ENCODE measurements at regions not wholly inside any gene's neighbourhood (a gene's known extent, or its start where the extent isn't known, plus 50 kb on each side); places are given as distances from the start of the nearest gene placed in this dataset.

DNA sequence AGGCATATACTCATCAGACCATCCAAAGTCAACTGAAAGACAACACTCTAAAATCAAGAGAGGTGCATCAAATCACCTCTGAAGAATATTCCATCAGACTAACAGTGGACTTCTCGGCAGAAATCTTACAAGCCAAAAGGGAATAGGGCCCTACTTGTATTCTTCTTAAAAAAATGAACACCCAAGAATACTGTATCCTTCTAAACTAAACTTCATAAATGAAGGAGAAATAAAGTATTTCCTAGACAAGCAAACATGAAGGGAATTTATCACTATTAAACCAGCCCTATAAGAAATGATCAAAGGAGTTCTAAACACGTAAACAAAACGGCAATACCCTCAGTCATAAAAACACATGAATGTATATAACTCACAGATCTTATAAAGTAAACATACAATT lies 141.2 kb downstream of the CXXC4 start:
- H3K27ac Mint-ChIP-seq: no peak overlapping the region
- ChIA-PET POLR2A (ENCODE audit: partially characterized antibody) (no interaction called here), CTCF (ENCODE audit: partially characterized antibody) (no interaction called here)
- no peak overlapping the region for H3K4me3 Mint-ChIP-seq
- H3K4me3 ChIP-seq (ENCODE audit: low read length in 2 of 2): no peak overlapping the region
- no peaks in the 10 kb centered on the region for H3K27me3 Mint-ChIP-seq
- intact Hi-C loops (cut with micrococcal nuclease): no loop called here
- DNase-seq: no peak
- no peaks in the 10 kb centered on the region for H3K9me3 ChIP-seq (ENCODE audit: control insufficient read depth in 1 of 2, low read length in 2 of 2)
- H3K36me3 Mint-ChIP-seq: peaks cover 0 to 10% of the 10 kb centered on the region in 2 donors
- H3K4me1 ChIP-seq (ENCODE audit: insufficient read depth, low read length): no peaks in the 10 kb centered on the region
- H3K4me1 Mint-ChIP-seq: no peaks in the 10 kb centered on the region
- H3K27ac ChIP-seq (ENCODE audit: low read depth, low read length): no peak overlapping the region
- H3K36me3 ChIP-seq (ENCODE audit: insufficient read depth, low read length): no peaks in the 10 kb centered on the region
- peaks cover 4 to 33% (median 20%) of the 10 kb centered on the region in 8 donors for H3K9me3 Mint-ChIP-seq
- H3K27me3 ChIP-seq (ENCODE audit: insufficient read depth, low read length): no peaks in the 10 kb centered on the region

DNA sequence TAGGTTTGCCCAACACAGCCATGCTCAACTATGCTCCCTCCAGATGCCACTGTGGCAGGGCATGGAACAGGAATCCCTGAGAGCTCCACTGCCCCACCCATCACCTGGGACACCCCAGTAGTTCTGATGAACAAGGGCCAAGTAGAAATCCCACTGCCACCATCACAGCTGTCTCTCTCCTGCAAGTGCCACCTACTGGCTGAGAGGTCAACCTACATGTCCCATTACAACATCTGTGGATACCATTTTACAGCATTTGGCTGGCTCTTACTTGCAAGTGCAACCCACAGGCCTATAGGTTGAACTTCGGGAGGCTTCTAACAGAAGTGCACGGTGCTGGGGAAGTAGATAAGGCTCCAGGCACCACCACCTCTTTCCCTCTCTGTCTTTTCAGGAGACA lies 142.5 kb downstream of the CXXC4 start:
- intact Hi-C loops (cut with micrococcal nuclease): no loop called here
- Histone ChIP-seq H3K27ac (ENCODE audit: low read depth, low read length) (no peak overlapping the region), H3K36me3 (ENCODE audit: insufficient read depth, low read length) (no peaks in the 10 kb centered on the region), H3K9me3 (ENCODE audit: control insufficient read depth in 1 of 2, low read length in 2 of 2) (no peaks in the 10 kb centered on the region), H3K27me3 (ENCODE audit: insufficient read depth, low read length) (no peaks in the 10 kb centered on the region), H3K4me3 (ENCODE audit: low read length in 2 of 2) (no peak overlapping the region), H3K4me1 (ENCODE audit: insufficient read depth, low read length) (no peaks in the 10 kb centered on the region)
- DNase-seq: no peak
- Mint-ChIP-seq H3K27ac (no peak overlapping the region), H3K9me3 (peaks cover 4 to 33% (median 19%) of the 10 kb centered on the region in 8 donors), H3K4me1 (no peaks in the 10 kb centered on the region), H3K27me3 (no peaks in the 10 kb centered on the region), H3K4me3 (no peak overlapping the region), H3K36me3 (peaks cover 0 to 10% of the 10 kb centered on the region in 2 donors)
- CTCF ChIA-PET (ENCODE audit: partially characterized antibody): no interaction called here
- POLR2A ChIA-PET (ENCODE audit: partially characterized antibody): no interaction called here

DNA sequence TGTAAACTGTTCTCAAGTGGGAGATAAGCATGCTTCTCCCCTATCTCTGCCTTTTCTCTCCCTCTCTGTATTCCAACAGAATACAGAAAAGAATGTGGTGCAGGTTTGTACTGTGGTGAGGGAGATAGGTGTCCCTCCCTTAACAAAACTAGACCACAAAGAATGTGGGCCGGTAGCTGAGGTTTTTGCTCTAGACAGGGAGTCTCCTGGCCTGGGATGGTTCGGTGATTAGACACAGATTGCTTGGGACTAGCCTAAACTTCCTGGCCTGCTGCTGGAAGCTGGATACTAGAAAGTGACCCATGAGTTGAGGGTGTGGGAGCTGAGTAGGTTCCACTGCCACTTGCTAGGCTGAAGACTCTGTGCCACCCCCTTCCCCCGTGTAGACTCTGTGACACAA lies 143.0 kb downstream of the CXXC4 start:
- H3K4me3 ChIP-seq (ENCODE audit: low read length in 2 of 2): no peak overlapping the region
- Mint-ChIP-seq H3K36me3 (peaks cover 0 to 10% of the 10 kb centered on the region in 2 donors), H3K27ac (no peak overlapping the region), H3K4me3 (no peak overlapping the region), H3K4me1 (no peaks in the 10 kb centered on the region), H3K27me3 (no peaks in the 10 kb centered on the region), H3K9me3 (peaks cover 2 to 33% (median 18%) of the 10 kb centered on the region in 8 donors)
- no peak overlapping the region for H3K27ac ChIP-seq (ENCODE audit: low read depth, low read length)
- DNase-seq: no peak
- intact Hi-C loops (cut with micrococcal nuclease): no loop called here
- ChIA-PET POLR2A (ENCODE audit: partially characterized antibody) (no interaction called here), CTCF (ENCODE audit: partially characterized antibody) (no interaction called here)
- H3K27me3 ChIP-seq (ENCODE audit: insufficient read depth, low read length): no peaks in the 10 kb centered on the region
- H3K36me3 ChIP-seq (ENCODE audit: insufficient read depth, low read length): no peaks in the 10 kb centered on the region
- no peaks in the 10 kb centered on the region for H3K9me3 ChIP-seq (ENCODE audit: control insufficient read depth in 1 of 2, low read length in 2 of 2)
- H3K4me1 ChIP-seq (ENCODE audit: insufficient read depth, low read length): no peaks in the 10 kb centered on the region

DNA sequence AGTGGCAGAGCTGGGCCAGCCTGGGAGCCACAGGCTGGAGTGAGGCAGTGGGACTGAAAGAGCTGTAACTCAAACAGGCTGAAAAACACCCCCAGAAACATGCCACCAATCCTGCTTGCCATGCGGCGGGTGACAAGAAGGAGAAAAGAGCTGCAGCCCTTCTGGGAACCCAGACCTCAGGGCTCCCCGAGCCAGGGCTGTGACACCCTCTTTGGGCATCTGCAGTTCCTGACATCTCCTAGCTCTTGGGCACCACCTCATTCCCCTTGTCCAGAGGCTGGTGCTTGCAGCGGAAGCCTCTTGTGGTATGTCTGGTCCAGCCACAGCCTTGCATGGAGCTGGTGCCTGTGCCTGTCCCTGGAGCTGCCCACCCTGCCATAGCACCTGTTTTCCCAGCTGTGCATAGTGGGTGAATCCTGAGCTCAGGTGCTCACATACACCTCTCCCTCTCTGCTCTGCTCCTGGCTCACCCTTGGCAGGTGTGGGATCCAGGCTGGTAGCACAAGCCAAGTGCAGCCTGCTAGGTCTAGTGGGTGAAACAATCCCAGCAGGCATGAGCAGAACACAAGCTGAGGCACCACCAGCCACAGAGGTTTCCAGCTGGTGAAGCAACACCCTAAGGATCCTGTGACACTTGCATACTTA lies 149.0 kb downstream of the CXXC4 start:
- peaks cover 4 to 13% (median 4%) of the 10 kb centered on the region in 8 donors for H3K9me3 Mint-ChIP-seq
- POLR2A ChIA-PET (ENCODE audit: partially characterized antibody): no interaction called here
- no peak overlapping the region for H3K27ac Mint-ChIP-seq
- Histone ChIP-seq H3K27me3 (ENCODE audit: insufficient read depth, low read length) (no peaks in the 10 kb centered on the region), H3K36me3 (ENCODE audit: insufficient read depth, low read length) (no peaks in the 10 kb centered on the region), H3K4me3 (ENCODE audit: low read length in 2 of 2) (no peak overlapping the region), H3K27ac (ENCODE audit: low read depth, low read length) (no peak overlapping the region), H3K9me3 (ENCODE audit: control insufficient read depth in 1 of 2, low read length in 2 of 2) (no peaks in the 10 kb centered on the region), H3K4me1 (ENCODE audit: insufficient read depth, low read length) (no peaks in the 10 kb centered on the region)
- CTCF ChIA-PET (ENCODE audit: partially characterized antibody): no interaction called here
- no peaks in the 10 kb centered on the region for H3K27me3 Mint-ChIP-seq
- intact Hi-C loops (cut with micrococcal nuclease): no loop called here
- no peaks in the 10 kb centered on the region for H3K4me1 Mint-ChIP-seq
- H3K4me3 Mint-ChIP-seq: no peak overlapping the region
- peaks cover 0 to 3% of the 10 kb centered on the region in 2 donors for H3K36me3 Mint-ChIP-seq
- no peak for DNase-seq

DNA sequence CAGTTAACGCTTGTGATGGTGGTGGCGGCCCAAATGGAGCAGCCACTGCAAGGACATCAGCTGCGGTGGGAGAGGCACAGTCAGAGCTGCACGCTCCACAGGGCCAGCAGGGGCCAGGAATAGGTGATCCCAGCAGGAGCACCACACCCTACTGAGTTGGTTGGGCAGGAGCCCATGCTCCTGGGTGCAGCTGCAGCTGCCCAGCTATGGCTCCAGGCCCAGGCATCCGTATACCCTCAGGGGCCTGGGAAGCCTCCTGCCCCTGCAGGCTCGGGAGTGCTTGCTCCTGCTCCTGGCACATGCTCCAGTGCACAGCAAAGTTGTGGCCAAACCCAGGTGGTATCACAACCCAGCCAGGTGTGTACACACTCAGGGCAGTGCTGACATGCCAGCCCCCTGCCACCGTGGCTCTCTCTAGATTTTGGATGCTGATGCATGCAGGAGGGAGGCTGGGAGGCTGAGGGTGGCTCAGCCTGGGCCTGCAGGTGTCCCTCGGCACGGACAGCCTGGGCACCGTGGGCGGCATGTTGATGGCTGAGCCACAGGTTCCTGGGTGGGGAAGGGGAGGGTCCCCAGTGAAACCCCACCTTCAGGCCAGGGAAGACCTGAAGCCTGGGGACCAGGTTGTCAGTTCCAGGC lies 150.2 kb downstream of the CXXC4 start:
- H3K27me3 ChIP-seq (ENCODE audit: insufficient read depth, low read length): no peaks in the 10 kb centered on the region
- Mint-ChIP-seq H3K4me3 (no peak overlapping the region), H3K27ac (no peak overlapping the region), H3K4me1 (no peaks in the 10 kb centered on the region), H3K9me3 (peaks cover 0 to 9% (median 4%) of the 10 kb centered on the region in 8 donors), H3K36me3 (no peaks in the 10 kb centered on the region), H3K27me3 (no peaks in the 10 kb centered on the region)
- ChIA-PET POLR2A (ENCODE audit: partially characterized antibody) (no interaction called here), CTCF (ENCODE audit: partially characterized antibody) (no interaction called here)
- no peaks in the 10 kb centered on the region for H3K36me3 ChIP-seq (ENCODE audit: insufficient read depth, low read length)
- DNase-seq: no peak
- intact Hi-C loops (cut with micrococcal nuclease): no loop called here
- H3K4me1 ChIP-seq (ENCODE audit: insufficient read depth, low read length): no peaks in the 10 kb centered on the region
- H3K4me3 ChIP-seq (ENCODE audit: low read length in 2 of 2): no peak overlapping the region
- H3K27ac ChIP-seq (ENCODE audit: low read depth, low read length): no peak overlapping the region
- no peaks in the 10 kb centered on the region for H3K9me3 ChIP-seq (ENCODE audit: control insufficient read depth in 1 of 2, low read length in 2 of 2)

DNA sequence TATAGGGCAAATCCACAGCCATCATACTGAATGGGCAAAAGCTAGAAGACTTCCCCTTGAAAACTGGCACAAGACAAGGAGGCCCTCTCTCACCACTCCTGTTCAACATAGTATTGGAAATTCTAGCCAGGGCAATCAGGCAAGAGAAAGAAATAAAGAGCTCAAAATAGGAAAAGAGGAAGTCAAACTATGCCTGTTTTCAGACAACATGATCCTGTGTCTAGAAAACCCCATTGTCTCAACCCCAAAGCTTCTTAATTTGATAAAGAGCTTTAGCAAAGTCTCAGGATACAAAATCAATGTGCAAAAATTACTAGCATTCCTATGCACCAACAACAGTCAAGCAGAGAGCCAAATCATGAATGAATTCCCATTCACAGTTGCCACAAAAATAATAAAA lies 160.3 kb downstream of the CXXC4 start:
- peak overlapping the region in 1 of 7 donors; percentile 32 for H3K27ac Mint-ChIP-seq
- no peaks in the 10 kb centered on the region for H3K4me1 Mint-ChIP-seq
- H3K9me3 Mint-ChIP-seq: peaks cover 0 to 21% (median 5%) of the 10 kb centered on the region in 8 donors
- no peaks in the 10 kb centered on the region for H3K9me3 ChIP-seq (ENCODE audit: control insufficient read depth in 1 of 2, low read length in 2 of 2)
- no peaks in the 10 kb centered on the region for H3K4me1 ChIP-seq (ENCODE audit: insufficient read depth, low read length)
- no peak for DNase-seq
- no peak overlapping the region for H3K4me3 Mint-ChIP-seq
- intact Hi-C loops (cut with micrococcal nuclease): no loop called here
- H3K27ac ChIP-seq (ENCODE audit: low read depth, low read length): no peak overlapping the region
- no peak overlapping the region for H3K4me3 ChIP-seq (ENCODE audit: low read length in 2 of 2)
- H3K36me3 Mint-ChIP-seq: no peaks in the 10 kb centered on the region
- ChIA-PET POLR2A (ENCODE audit: partially characterized antibody) (no interaction called here), CTCF (ENCODE audit: partially characterized antibody) (no interaction called here)
- H3K27me3 ChIP-seq (ENCODE audit: insufficient read depth, low read length): no peaks in the 10 kb centered on the region
- H3K36me3 ChIP-seq (ENCODE audit: insufficient read depth, low read length): no peaks in the 10 kb centered on the region
- no peaks in the 10 kb centered on the region for H3K27me3 Mint-ChIP-seq

DNA sequence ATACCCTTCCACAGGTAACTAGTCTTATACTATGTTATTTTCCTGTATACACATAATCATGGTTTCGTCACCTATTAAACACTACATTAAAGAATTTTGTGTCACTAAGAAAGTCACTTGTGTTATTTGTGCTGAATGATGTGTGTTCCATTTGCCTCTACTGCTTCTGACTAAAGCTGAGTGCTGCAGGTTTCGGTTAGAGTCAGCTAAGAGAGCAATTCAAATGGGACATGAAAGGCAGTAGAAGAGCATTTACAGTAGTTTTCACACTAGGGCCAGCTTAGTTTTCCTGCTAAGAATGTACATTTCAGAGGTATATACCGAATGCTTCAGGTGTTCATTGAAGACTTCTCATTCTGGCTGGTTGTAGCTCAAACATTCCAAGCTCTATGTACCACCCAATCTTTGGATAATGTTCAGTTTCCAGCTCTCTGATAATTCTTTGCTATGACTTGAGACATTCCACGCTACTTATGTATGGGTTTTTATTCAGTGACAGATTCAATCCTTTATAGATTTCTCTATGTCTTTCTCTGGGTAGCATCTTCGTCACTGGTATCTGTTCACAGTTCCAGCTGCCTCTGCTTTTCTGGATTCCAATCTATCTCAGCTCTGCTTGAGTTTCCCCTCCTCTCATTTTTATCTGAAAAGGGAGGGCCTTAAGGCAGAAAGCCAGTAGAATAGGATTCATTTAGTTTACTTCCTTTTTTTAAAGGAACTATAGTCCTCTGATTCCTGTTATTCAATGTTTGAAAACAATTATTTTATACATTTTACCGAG lies 164.4 kb downstream of the CXXC4 start:
- H3K4me3 ChIP-seq (ENCODE audit: low read length in 2 of 2): no peak overlapping the region
- no peaks in the 10 kb centered on the region for H3K36me3 Mint-ChIP-seq
- H3K27me3 Mint-ChIP-seq: no peaks in the 10 kb centered on the region
- ChIA-PET CTCF (ENCODE audit: partially characterized antibody) (no interaction called here), POLR2A (ENCODE audit: partially characterized antibody) (interaction anchor here (0.6 kb wide), 1 partner anchor 65 kb away, joined by 3 read pairs; no protein-coding TSS in a partner anchor)
- peaks cover 0 to 21% (median 5%) of the 10 kb centered on the region in 8 donors for H3K9me3 Mint-ChIP-seq
- no peak overlapping the region for H3K27ac ChIP-seq (ENCODE audit: low read depth, low read length)
- no peak overlapping the region for H3K4me3 Mint-ChIP-seq
- H3K9me3 ChIP-seq (ENCODE audit: control insufficient read depth in 1 of 2, low read length in 2 of 2): no peaks in the 10 kb centered on the region
- H3K36me3 ChIP-seq (ENCODE audit: insufficient read depth, low read length): no peaks in the 10 kb centered on the region
- no peak overlapping the region for H3K27ac Mint-ChIP-seq
- DNase-seq: no peak
- no peaks in the 10 kb centered on the region for H3K4me1 Mint-ChIP-seq
- no peaks in the 10 kb centered on the region for H3K4me1 ChIP-seq (ENCODE audit: insufficient read depth, low read length)
- no peaks in the 10 kb centered on the region for H3K27me3 ChIP-seq (ENCODE audit: insufficient read depth, low read length)
- intact Hi-C loops (cut with micrococcal nuclease): no loop called here

Data from CD4-positive, alpha-beta memory T cell (primary cell).